Trophoblast cell (in vitro differentiated cells and primary cell): ENCODE measurements at regions not wholly inside any gene's neighbourhood (a gene's known extent, or its start where the extent isn't known, plus 50 kb on each side); places are given as distances from the start of the nearest gene placed in this dataset.
"Not testable (repeated sequence)": the region's sequence is repeated elsewhere in the genome, so short reads cannot be mapped to it uniquely, and the experiment has no call there.

Source experiments
- DNase-seq, 2 donors: peaks; one replicate each; pipeline ENCODE4 v3.0.0-alpha.2; 2016
- H2AFZ ChIP-seq: 2 replicates; pipeline ENCODE4 v1.6.1; 2013; ENCODE audit warnings: low read length, moderate library complexity, mild to moderate bottlenecking; ENCODE audit not compliant: insufficient read depth, poor library complexity
- H2AK5ac ChIP-seq: 2 replicates; pipeline ENCODE4 v1.6.1; 2013; ENCODE audit warnings: mild to moderate bottlenecking, low read length
- H2BK120ac ChIP-seq: 2 replicates; pipeline ENCODE4 v1.6.1; 2013; ENCODE audit warnings: low read length, mild to moderate bottlenecking, moderate library complexity; ENCODE audit not compliant: insufficient read depth, poor library complexity
- H2BK12ac ChIP-seq: 2 replicates; pipeline ENCODE4 v1.6.1; 2013; ENCODE audit warnings: mild to moderate bottlenecking, low read length, moderate library complexity
- H2BK5ac ChIP-seq: 2 replicates; pipeline ENCODE4 v1.6.1; 2013; ENCODE audit warnings: low read length, low read depth, moderate library complexity, mild to moderate bottlenecking; ENCODE audit not compliant: poor library complexity
- H3K14ac ChIP-seq: 2 replicates; pipeline ENCODE4 v1.6.1; 2013; ENCODE audit warnings: mild to moderate bottlenecking, low read length
- H3K18ac ChIP-seq: 2 replicates; pipeline ENCODE4 v1.6.1; 2013; ENCODE audit warnings: mild to moderate bottlenecking, low read length
- H3K23ac ChIP-seq: 2 replicates; pipeline ENCODE4 v1.6.1; 2013; ENCODE audit warnings: low read length
- H3K27ac ChIP-seq: 2 replicates; pipeline ENCODE4 v1.5.1; 2013; ENCODE audit warnings: low read depth, mild to moderate bottlenecking, inconsistent platforms, low read length, moderate library complexity
- H3K27me3 ChIP-seq: 2 replicates; pipeline ENCODE4 v1.6.1; 2013; ENCODE audit warnings: inconsistent platforms, mild to moderate bottlenecking, low read length, moderate library complexity; ENCODE audit not compliant: insufficient read depth
- H3K36me3 ChIP-seq, 2 experiments: 1 replicate in 1 of 2; 2 replicates in 1 of 2; pipeline ENCODE4 v1.6.1; 2013; ENCODE audit warnings: low read length in 2 of 2, mild to moderate bottlenecking in 2 of 2, moderate library complexity in 1 of 2; ENCODE audit not compliant: insufficient read depth in 2 of 2, control insufficient read depth in 1 of 2
- H3K4ac ChIP-seq: 2 replicates; pipeline ENCODE4 v1.6.1; 2013; ENCODE audit warnings: low read depth, mild to moderate bottlenecking, low read length, moderate library complexity
- H3K4me1 ChIP-seq, 2 experiments: 1 replicate in 1 of 2; 2 replicates in 1 of 2; pipeline ENCODE4 v1.6.1; 2013; ENCODE audit warnings: low read length in 2 of 2, mild to moderate bottlenecking in 2 of 2, moderate library complexity in 1 of 2; ENCODE audit not compliant: insufficient read depth in 2 of 2, control insufficient read depth in 1 of 2
- H3K4me2 ChIP-seq: 2 replicates; pipeline ENCODE4 v1.6.1; 2013; ENCODE audit warnings: inconsistent platforms, mild to moderate bottlenecking, low read length, moderate library complexity
- H3K4me3 ChIP-seq: 2 replicates; pipeline ENCODE4 v1.5.1; 2013; ENCODE audit warnings: mild to moderate bottlenecking, low read depth, low read length, inconsistent platforms
- H3K79me1 ChIP-seq: one replicate; pipeline ENCODE4 v1.6.1; 2013; ENCODE audit warnings: low read length
- H3K79me2 ChIP-seq: 2 replicates; pipeline ENCODE4 v1.6.1; 2013; ENCODE audit warnings: low read length, mild to moderate bottlenecking; ENCODE audit not compliant: control insufficient read depth, insufficient read depth, poor library complexity
- H3K9ac ChIP-seq: 2 replicates; pipeline ENCODE4 v1.6.1; 2013; ENCODE audit warnings: mild to moderate bottlenecking, low read length
- H3K9me3 ChIP-seq: 2 replicates; pipeline ENCODE4 v1.6.1; 2013; ENCODE audit warnings: low read depth, mild to moderate bottlenecking, control low read depth, inconsistent platforms, low read length; ENCODE audit not compliant: insufficient read depth
- H4K12ac ChIP-seq: 2 replicates; pipeline ENCODE4 v1.6.1; 2013; ENCODE audit warnings: low read depth, mild to moderate bottlenecking, low read length, moderate library complexity
- H4K8ac ChIP-seq: 2 replicates; pipeline ENCODE4 v1.6.1; 2013; ENCODE audit warnings: low read depth, mild to moderate bottlenecking, low read length, moderate library complexity
- H4K91ac ChIP-seq: one replicate; pipeline ENCODE4 v1.6.1; 2013; ENCODE audit warnings: low read depth, mild to moderate bottlenecking, low read length, moderate library complexity
- WGBS: extraction: QIAGEN DNeasy Blood & Tissue Kit; methylation state at CpG from one replicate; pipeline ENCODE4 v1.1.7; 2013; ENCODE audit warnings: missing lambda C conversion rate; ENCODE audit not compliant: insufficient read length, insufficient coverage; ENCODE audit errors: extremely low coverage; 5-methylcytosine and 5-hydroxymethylcytosine counted together

GRCh38 chr3:130176476-130177256 is 95.0 kb downstream of the ALG1L2 start:
- not testable (repeated sequence) for H2AK5ac ChIP-seq, H4K12ac ChIP-seq, H3K4me1 ChIP-seq, H4K91ac ChIP-seq, H3K27ac ChIP-seq, H3K36me3 ChIP-seq, H2BK12ac ChIP-seq, H3K79me2 ChIP-seq, H3K4me3 ChIP-seq, H2AFZ ChIP-seq, H3K23ac ChIP-seq, H3K14ac ChIP-seq, H2BK120ac ChIP-seq, DNase-seq, H3K79me1 ChIP-seq, H3K4ac ChIP-seq, H4K8ac ChIP-seq, H2BK5ac ChIP-seq, H3K18ac ChIP-seq, H3K27me3 ChIP-seq, H3K4me2 ChIP-seq, H3K9ac ChIP-seq, H3K9me3 ChIP-seq
- WGBS = no CpG with 5 or more reads among the region's 13 CpGs

GRCh38 chr3:130178835-130179234 is 97.2 kb downstream of the ALG1L2 start:
- H3K27me3 ChIP-seq, H3K4me2 ChIP-seq, H2AK5ac ChIP-seq, H3K36me3 ChIP-seq, H3K14ac ChIP-seq, DNase-seq, H3K9me3 ChIP-seq, H3K79me2 ChIP-seq, H4K12ac ChIP-seq, H2BK12ac ChIP-seq, H3K4ac ChIP-seq, H2BK120ac ChIP-seq, H4K91ac ChIP-seq, H3K27ac ChIP-seq, H2BK5ac ChIP-seq, H3K18ac ChIP-seq, H4K8ac ChIP-seq, H2AFZ ChIP-seq, H3K4me1 ChIP-seq, H3K23ac ChIP-seq, H3K79me1 ChIP-seq, H3K4me3 ChIP-seq, H3K9ac ChIP-seq: not testable (repeated sequence)
- no CpG with 5 or more reads among the region's 3 CpGs for whole genome bisulfite sequencing

GRCh38 chr3:130179353-130179970 is 97.8 kb downstream of the ALG1L2 start:
- H3K23ac ChIP-seq, H2AK5ac ChIP-seq, H4K8ac ChIP-seq, H3K27ac ChIP-seq, H4K91ac ChIP-seq, H3K4ac ChIP-seq, H3K9me3 ChIP-seq, H2BK5ac ChIP-seq, H3K4me1 ChIP-seq, DNase-seq, H3K14ac ChIP-seq, H3K4me2 ChIP-seq, H3K9ac ChIP-seq, H3K27me3 ChIP-seq, H4K12ac ChIP-seq, H3K79me1 ChIP-seq, H3K36me3 ChIP-seq, H2BK12ac ChIP-seq, H2BK120ac ChIP-seq, H3K79me2 ChIP-seq, H3K4me3 ChIP-seq, H3K18ac ChIP-seq, H2AFZ ChIP-seq: not testable (repeated sequence)
- WGBS = no CpG with 5 or more reads among the region's 11 CpGs

GRCh38 chr3:130182475-130182874 is 100.8 kb downstream of the ALG1L2 start:
- H4K8ac ChIP-seq, H2BK5ac ChIP-seq, H3K23ac ChIP-seq, H3K9me3 ChIP-seq, H4K91ac ChIP-seq, H3K4ac ChIP-seq, H3K4me1 ChIP-seq, H3K36me3 ChIP-seq, H2AK5ac ChIP-seq, DNase-seq, H4K12ac ChIP-seq, H2BK120ac ChIP-seq, H3K27ac ChIP-seq, H2BK12ac ChIP-seq, H2AFZ ChIP-seq, H3K79me1 ChIP-seq, H3K9ac ChIP-seq, H3K27me3 ChIP-seq, H3K79me2 ChIP-seq, H3K14ac ChIP-seq, H3K4me2 ChIP-seq, H3K4me3 ChIP-seq, H3K18ac ChIP-seq: not testable (repeated sequence)
- WGBS = no CpG with 5 or more reads among the region's 6 CpGs
